C4-2B (cell line): ENCODE measurements at regions not wholly inside any gene's neighbourhood (a gene's known extent, or its start where the extent isn't known, plus 50 kb on each side); places are given as distances from the start of the nearest gene placed in this dataset.

ENCODE experiments used
- CTCF ChIP-seq: fragments of 450-650 bp; conservative IDR thresholded peaks from 2 replicates; pipeline ENCODE4 v1.5.1; 2017; ENCODE audit warnings: mild to moderate bottlenecking
- ZFX ChIP-seq: fragments of 450-650 bp; IDR thresholded peaks from 2 replicates; pipeline ENCODE4 v1.6.1; 2017

GRCh38 chr7:131183072-131183471, 144.6 kb upstream of the MKLN1 start:
- no peak for TF ChIP-seq CTCF
- TF ChIP-seq ZFX: no peak
